ENCODE measurements at regions not wholly inside any gene's neighbourhood (a gene's known extent, or its start where the extent isn't known, plus 50 kb on each side); places are given as distances from the start of the nearest gene placed in this dataset.

- no peak for TF ChIP-seq CTCF (IDR thresholded peaks at IDR 0.05; ENCODE audit: insufficient read depth, low read depth, low read length)
- TF ChIP-seq EZH2 (IDR thresholded peaks at IDR 0.05; ENCODE audit: insufficient read depth, low read length): no peak
These were observed 289.0 kb downstream of the CDH2 start for GRCh38 chr18:27887711-27888495.

Measured in astrocyte (in vitro differentiated cells and primary cell).